HG03378 (cell line): ENCODE measurements at regions not wholly inside any gene's neighbourhood (a gene's known extent, or its start where the extent isn't known, plus 50 kb on each side); places are given as distances from the start of the nearest gene placed in this dataset.
"Not testable (repeated sequence)": the region's sequence is repeated elsewhere in the genome, so short reads cannot be mapped to it uniquely, and the experiment has no call there.

Experiments used
- ATAC-seq: cut with Tn5 transposase; IDR thresholded peaks from one replicate; pipeline ENCODE4 v1.9.1; 2021; ENCODE audit warnings: mild to moderate bottlenecking, moderate library complexity; ENCODE audit not compliant: unreplicated experiment

DNA sequence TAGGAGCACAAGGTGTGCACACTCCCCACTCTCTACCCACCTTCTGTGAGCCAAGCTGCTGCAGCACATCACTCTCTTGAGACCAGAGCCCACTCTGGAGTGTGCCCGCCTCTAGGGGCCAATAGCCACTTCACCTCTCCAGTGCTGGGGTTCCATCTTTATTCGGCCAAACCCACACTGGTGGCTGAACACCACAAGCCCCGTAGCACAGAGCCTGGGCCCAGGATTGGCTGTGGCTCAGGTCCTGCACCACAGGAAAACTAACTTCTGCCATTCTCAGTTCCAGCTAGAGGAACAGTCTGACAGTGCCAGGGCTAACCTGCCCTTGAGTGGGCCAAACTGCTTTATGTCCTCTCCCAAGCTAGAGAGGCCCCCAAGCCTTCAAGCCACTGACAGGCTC is 111.0 kb upstream of the TOX3 start:
- no peak for ATAC-seq

DNA sequence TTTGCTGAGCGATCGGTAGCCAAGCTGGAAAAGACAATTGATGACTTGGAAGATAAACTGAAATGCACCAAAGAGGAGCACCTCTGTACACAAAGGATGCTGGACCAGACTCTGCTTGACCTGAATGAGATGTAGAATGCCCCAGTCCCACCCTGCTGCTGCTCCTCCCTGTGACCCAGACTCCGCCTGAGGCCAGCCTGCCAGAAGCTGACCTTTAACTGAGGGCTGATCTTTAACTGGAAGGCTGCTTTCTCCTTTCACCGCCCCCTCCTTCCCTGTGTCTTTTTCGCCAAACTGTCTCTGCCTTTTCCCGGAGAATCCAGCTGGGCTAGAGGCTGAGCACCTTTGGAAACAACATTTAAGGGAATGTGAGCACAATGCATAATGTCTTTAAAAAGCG is 109.0 kb upstream of the TOX3 start:
- not testable (repeated sequence) for ATAC-seq

DNA sequence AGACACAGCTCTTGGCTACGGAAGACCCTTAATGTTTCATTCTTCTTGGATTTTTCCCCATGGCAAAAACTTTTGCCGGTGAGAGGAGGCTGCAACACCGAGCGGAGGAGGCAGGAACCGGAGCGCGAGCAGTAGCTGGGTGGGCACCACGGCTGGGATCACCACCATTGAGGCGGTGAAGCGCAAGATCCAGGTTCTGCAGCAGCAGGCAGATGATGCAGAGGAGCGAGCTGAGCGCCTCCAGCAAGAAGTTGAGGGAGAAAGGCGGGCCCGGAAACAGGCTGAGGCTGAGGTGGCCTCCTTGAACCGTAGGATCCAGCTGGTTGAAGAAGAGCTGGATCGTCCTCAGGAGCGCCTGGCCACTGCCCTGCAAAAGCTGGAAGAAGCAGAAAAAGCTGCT is 108.2 kb upstream of the TOX3 start:
- not testable (repeated sequence) for ATAC-seq

DNA sequence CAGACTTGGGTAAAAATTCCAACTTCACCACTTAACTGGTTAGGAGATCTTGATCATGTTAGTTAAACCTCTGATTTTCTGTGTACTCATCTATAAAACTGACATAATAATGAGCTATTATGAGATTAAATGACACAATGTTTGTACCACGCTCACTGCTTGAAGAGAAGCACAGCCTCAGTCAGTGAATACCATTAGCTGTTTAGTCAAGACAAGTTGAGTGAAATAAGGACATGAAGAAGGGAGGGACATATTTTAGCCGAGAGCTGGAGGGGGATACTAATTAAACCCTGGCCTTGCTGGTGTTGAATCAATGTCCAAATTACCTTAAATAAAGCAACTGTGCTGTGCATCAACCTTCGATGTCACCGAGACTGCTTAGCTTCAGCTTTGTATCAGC is 105.1 kb upstream of the TOX3 start:
- no peak for ATAC-seq

DNA sequence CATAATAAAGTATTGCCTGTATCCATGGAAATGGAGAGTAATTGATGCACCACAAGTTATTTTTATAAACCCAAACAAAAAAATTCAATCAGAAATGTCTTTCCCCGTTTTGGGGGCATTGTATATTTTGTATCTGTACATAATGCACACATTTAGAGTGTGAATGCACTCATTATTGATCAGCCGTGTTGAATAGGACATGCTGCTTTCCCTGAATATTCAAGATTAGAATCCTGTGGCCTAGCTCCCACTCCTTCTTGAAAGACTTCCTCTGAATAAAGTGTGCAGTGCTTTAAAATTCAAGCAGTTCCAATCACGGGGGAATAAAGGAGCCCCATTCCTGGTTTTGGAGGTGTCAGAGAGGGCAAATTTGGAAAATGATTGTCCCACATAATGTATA is 103.8 kb upstream of the TOX3 start:
- ATAC-seq, result no peak

DNA sequence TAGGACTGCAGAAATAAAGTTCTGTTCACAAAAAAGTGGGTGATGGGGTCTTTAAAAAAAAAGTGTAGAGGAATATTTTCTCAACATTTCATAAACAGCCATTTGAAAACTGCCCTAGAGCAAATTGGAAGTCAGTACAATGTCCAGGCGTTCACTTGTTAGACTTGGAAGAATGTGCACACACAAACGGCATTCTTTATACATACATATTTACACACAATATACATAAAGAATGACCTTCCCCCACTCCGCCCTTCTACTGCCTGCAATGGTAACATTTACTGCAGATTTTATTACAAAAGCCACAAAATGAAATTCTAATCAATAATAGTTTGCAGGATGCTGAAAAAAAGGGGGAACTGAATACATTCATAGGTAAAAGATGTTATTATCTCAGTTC is 103.4 kb upstream of the TOX3 start:
- no peak for ATAC-seq

DNA sequence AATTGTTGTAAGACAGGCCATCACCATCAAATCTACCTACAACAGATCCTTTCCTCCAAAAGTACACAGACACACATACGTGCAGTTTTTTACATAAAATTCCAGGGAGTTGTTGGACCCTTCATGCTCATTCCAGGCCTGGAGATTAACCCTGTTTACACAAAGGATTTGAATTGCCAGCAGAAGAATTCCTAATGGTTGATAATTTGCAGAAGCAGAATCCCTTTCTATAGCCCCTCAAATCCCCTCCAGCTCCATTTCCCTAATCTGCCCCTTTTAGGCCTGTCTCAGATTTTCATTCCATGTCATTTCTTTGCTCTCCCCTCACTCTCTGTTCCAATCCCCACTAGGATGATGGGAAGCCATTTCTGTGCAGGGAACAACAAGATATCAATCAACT is 102.9 kb upstream of the TOX3 start:
- no peak for ATAC-seq

DNA sequence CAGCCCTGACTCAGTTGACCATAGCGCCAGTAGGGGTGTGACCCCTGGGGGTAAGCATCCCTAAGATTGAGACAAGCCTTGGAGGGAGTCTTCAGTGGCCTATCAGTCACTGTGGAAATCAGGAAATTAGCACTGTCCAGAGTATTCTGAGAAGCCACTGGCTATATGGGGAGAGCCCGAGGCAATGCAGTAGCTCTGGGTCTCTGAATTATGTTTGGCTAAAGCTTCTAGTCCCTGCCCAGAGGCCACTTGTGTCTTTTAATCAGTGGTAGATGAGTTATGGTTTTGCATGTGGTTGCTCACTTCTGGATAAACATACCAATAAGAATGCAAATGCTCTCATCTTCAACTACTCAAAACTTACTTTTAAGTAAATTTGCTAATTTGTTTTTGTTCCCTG is 100.6 kb upstream of the TOX3 start:
- no peak for ATAC-seq

DNA sequence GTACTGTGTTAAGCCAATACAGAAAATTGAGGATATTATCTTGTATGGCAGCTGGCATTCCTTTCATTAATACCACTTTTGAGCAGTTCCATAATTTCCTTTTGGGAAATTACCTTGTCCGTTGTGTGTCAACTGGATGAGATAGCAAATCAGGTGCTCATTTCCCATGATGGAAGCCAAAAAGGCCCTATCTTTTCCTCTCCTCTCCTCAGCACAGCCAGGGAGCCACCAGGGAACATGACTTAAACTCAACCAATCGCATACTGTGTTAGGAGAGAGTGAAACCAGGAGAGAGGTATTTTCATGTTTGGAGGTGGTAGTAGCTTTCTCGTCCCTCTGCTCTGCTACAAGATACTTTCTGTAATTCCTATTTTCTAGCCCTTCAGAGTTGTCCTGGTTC is 96.1 kb upstream of the TOX3 start:
- ATAC-seq, result no peak

DNA sequence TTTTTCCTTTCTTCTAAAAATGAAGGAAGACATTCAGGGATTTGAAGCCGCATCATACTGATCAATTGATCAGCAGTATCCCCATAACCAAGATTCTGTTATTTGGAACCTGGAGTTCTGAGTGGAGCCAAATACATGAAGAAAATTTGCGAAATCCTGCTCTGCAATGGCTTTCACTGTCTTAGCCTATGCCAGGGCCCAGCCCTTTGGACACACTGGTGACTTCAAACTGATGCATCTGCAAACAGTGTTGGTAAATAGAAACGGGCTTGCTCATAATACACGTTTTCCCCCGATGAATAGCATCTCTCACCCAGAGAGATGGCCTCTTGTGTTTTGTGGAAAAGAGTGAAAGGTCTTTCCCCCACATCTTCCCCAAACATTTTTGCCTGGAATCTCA is 87.6 kb upstream of the TOX3 start:
- no peak for ATAC-seq

DNA sequence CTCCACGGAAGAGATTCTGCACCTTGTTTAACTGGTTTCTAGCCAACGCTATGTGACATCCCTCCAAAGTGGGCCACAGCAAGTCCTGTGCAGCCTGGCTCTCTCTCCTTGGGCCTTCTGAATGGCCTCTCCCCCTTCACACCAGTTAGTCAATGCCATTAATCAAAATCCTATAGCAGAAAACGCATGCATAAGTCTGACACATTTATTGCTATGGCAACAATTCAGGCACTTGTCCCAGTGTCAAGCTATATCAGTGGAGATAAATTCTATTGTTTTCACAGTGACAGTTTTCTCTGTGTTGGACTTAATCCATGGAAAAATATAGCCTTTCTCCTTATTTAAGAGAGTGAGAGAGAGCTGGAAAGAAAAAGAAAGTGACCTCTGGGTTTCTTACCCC is 87.2 kb upstream of the TOX3 start:
- ATAC-seq, result no peak

DNA sequence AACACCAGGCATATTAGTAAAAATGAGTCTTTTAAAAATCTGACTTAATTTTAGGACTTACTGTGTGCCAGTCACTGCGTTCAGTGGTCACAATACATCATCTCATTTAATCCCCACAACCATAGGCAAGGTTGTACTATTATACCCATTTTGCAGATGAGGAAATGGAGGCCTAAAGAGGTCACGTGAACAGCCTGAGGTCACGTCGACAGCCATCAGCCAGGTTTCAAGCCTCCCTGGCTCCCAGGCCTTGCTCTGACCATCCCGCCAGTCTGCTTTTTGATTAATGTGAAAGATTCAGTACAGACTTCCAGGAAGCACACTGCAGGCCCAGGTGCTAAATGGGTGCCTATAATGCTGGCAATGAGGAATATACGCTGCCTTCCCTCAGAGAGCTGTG is 86.3 kb upstream of the TOX3 start:
- ATAC-seq, result no peak

DNA sequence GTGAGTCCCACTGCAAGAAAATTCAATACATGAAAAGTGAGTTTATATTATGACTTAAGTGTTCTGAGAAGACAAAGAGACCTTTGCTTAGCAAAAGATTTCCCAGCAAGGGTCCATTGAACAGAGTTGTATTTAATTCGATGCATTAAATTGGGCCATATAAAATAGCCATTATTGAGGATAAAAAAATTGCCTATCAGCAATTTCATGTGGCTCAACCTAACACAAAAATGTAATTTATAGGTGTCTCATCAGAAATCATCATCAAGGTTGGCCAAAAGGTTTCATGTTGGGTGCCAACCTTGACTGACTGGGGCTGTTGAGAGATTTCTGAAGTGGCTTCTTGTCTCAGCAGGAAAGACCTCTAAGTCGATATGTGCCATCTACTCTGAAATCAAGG is 84.8 kb upstream of the TOX3 start:
- ATAC-seq, result no peak

DNA sequence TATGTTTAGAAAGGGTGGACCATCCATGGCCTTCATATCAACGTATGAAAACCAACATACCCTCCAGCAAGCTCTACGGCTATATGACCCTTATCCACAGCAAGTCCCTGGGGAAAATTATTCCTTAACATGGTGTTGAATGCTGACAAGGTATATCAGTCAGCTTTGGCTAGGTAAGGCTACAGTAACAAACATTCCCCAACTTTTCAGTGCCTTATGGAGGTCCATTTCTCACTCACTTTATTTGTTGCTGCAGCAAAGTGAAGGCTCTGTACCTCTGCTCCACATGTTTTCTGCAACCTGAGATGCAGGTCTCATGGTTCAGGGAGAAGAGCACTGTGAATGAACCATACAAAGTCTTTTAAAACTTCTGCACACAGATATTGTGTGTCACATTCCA is 83.8 kb upstream of the TOX3 start:
- ATAC-seq, result no peak

DNA sequence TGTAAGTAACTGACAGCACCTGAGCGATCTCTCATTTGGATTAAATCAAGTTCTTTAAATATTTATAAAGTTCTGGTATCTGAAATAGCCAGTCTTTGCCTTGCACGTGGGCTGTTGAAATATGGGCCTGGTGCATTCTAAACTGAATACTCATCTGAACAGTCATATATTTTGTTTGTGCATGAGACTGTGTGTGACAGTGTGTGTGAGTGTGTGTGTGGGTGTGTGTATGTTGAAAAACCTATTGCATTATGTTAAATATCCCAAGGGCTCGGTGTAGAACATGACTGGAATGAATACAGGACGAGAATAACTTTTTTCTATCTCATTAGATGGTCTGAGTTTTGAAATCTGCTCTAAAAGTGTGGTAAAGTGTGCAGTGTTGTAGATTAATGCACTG is 82.4 kb upstream of the TOX3 start:
- ATAC-seq, result no peak

DNA sequence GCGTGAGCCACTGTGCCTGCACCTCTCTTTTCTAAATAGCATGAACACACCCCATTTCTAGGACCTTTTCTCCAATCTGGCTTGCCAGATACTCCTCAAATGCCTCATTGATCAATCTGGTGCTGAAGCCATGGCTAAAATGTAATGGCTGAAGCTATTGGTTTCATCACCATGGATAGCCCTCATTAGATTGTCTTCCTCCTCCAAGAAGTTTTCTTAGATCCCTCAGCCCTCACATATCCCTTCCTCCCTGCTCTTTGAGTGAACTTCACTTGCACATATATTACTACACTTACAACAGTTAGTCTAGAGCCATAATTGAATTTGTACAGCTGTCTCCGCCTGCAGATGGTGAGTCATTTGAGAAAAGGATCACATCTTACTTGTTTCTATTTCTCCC is 77.9 kb upstream of the TOX3 start:
- ATAC-seq, result no peak

DNA sequence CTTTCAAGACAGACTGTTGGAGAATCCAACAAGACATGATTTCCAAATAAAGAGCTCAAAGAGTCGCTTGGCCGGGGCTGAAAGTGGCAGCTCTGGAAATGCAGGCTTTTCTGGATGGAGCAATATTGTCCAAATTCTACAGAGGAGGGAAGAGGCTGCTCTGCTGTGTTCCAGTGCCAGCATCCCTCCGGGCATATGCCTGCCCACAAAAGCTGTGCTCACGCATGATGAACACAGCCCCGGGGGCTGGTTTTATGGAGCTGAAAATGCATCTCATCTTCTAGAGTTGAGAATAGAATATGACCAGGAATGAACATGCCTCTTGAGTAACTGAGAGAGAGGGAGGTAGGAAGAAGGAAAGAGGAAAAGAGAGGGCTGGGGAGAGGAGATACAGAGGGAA is 74.7 kb upstream of the TOX3 start:
- no peak for ATAC-seq

DNA sequence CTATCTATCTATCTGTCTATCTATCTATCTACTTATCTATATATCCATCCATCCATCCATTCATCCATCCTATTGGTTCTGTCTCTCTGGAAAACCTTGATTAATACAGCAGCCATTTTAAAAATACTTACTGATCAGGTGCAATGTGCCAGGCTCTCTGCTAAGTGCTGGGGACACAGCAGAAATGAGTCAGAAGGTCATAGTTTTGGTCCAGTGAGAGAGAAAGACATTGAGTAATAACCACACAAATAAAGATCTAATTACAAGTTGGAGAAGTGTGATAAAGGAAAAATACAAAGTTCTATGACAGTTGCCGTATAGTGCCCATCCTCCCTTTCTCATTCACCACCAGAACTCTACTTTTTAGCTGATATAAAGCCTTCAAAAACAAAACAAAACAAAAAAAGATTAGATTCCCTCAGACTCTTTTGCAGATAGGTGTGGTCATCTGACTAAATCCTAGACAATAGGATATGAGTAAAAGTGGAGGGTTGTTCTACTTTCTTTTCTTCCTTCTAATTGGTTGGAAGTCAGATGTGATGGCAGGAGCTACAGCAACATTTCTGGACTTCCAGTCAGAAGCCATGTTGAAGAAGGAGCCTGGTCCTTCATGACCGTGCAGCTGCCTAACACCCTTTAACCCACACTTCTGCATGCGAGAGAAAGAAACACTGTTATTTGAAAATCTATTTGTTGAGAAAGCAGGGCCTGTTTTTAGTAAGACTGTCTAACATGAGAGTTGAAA is 72.0 kb upstream of the TOX3 start:
- no peak for ATAC-seq

DNA sequence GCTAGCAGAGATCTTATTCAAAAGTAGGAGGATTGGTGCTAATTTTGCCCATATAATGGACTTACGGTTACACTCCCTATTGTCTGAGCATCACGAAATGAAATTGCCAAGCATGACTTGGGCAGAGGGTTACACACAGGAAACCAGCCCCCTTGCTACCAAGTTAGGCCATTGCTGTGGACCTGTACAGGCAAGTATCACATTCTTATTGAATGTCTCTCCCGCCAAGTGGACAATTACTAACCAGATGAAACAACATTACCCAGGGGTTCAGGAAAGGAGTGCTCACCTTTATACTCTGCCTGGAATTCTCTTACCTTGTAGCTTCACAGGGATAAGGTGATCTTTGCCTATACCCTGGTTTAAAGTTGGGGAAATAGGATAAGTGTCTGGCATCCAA is 70.6 kb upstream of the TOX3 start:
- no peak for ATAC-seq

DNA sequence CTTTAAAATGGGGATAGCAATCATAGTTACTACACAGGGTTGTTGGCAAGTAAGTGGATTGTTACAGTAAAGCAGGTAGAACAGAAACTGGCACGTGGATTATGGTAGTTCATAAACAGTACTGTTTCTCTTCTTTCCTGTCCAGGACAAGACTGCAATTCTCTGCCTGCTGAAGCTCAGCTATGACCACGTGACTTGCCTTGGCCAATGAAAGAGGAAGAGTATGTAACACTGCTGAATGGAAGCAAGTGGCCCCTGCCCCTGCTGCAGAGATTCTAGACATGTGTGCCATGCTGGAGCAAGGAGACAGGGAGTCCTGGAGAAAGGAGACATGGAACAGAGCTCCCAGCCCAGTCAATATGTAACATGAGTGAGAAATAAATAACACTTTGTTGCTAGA is 66.6 kb upstream of the TOX3 start:
- ATAC-seq, result no peak

DNA sequence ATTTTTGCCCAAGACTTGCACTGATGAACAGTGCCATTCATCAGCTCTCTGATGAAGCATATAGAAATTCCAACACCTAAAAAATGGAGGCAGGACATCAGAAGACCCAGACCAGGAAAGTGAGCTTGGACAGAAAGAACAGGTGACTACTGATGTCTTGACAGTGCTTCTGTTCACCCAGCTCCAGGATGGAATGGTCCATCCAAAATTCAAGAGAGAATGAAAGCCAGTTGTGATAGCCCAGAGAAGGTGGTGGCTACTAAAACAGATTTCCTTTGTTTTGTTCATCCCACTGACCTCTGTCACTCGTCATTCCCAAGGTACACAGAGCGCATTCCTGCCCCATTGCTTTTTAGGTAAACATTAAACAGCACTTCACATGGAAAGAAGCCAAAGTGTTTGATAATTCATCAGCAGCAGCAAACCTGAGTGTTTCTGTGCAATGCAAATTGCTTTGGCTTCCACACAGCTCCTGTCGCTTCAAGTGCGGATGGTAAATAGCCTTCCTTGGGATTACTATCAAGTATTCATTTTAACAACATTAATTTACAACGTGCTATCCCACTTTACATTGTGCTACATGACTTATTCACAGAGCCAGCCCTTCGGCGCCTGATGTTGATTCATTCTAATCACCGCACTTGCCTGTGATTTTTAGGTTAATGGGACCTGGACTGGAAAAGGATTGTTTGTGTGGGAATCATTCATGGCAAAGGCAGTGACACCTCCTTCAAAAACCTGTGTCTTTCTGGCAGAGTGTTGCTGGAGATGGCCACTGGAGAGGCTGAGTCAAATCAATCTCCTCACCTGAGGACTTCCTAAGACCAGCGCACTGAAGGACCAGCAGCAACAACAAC is 65.1 kb upstream of the TOX3 start:
- no peak for ATAC-seq

DNA sequence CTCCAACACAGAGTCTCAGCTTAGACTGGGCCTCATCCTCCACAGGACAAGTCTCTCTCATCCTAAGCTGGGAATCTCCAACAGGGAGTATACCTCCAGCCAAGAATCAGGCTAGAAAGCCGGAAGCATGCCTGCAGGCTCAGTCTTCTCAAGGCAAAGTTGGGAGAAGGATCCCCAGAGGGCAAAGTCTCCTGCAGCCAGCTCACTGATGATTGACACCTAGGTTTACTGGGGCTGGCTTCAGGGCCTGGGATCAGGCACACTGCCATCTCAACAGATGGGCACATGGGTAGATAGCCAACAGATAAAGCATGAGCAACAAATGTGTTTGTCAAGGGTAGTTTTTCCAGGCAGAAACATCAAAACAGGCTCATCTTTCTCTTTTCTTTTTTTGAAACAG is 56.1 kb upstream of the TOX3 start:
- no peak for ATAC-seq
